Left lung (tissue), 4 donors: ENCODE measurements at regions not wholly inside any gene's neighbourhood (a gene's known extent, or its start where the extent isn't known, plus 50 kb on each side); places are given as distances from the start of the nearest gene placed in this dataset.
A peak's percentile ranks its signal among the peaks of the same experiment; 100 is the strongest.

Experiments used
- ATAC-seq: fragments of 200-7000 bp; cut with Tn5 transposase; one replicate; pipeline ENCODE4 v1.9.1; 2020; ENCODE audit warnings: moderate library complexity
- DNase-seq, 4 donors: peaks; one replicate each; pipeline ENCODE4 v3.0.0-alpha.2; 2013 to 2020
- H3K27ac ChIP-seq, 2 donors: fragments of 200-600 bp; sonication (generic) in 1 of 2; one replicate each; pipeline versions ENCODE4 v1.5.0 to v1.8.0; 2020 to 2021
- H3K27me3 ChIP-seq, 2 donors: fragments of 200-600 bp; sonication (generic) in 1 of 2; one replicate each; pipeline versions ENCODE4 v1.5.0 to v1.8.0; 2020 to 2021
- H3K36me3 ChIP-seq, 2 donors: fragments of 200-600 bp; sonication (generic) in 1 of 2; one replicate each; pipeline versions ENCODE4 v1.5.0 to v1.8.0; 2020 to 2021
- H3K4me1 ChIP-seq, 2 donors: fragments of 200-600 bp; one replicate each; pipeline ENCODE4 v1.8.0; 2021
- H3K4me3 ChIP-seq, 2 donors: fragments of 200-600 bp; sonication (generic) in 1 of 2; one replicate each; pipeline versions ENCODE4 v1.5.0 to v1.8.0; 2020 to 2021; ENCODE audit warnings: mild to moderate bottlenecking in 1 of 2
- H3K9me3 ChIP-seq, 2 donors: fragments of 200-600 bp; sonication (generic) in 1 of 2; one replicate each; pipeline versions ENCODE4 v1.5.0 to v1.8.0; 2020 to 2021
- intact Hi-C, 2 donors: fragments of 100-400 bp; cut with DNase I; formaldehyde crosslinking; loops; one replicate each; pipeline versions ENCODE4 v1.11.2 to v1.14.2; 2022
- TF ChIP-seq, protein P1 (sequence below), 2 donors: fragments of 200-600 bp; sonication (generic) in 1 of 2; IDR thresholded peaks; one replicate each; pipeline versions ENCODE4 v1.5.0 to v1.8.0; 2021; ENCODE audit warnings: antibody characterized with exemption in 2 of 2
- donor health status: DM: no; HTN: yes; CAD: no.
- donor health status: DM: no; HTN: no; CAD: no.

DNA sequence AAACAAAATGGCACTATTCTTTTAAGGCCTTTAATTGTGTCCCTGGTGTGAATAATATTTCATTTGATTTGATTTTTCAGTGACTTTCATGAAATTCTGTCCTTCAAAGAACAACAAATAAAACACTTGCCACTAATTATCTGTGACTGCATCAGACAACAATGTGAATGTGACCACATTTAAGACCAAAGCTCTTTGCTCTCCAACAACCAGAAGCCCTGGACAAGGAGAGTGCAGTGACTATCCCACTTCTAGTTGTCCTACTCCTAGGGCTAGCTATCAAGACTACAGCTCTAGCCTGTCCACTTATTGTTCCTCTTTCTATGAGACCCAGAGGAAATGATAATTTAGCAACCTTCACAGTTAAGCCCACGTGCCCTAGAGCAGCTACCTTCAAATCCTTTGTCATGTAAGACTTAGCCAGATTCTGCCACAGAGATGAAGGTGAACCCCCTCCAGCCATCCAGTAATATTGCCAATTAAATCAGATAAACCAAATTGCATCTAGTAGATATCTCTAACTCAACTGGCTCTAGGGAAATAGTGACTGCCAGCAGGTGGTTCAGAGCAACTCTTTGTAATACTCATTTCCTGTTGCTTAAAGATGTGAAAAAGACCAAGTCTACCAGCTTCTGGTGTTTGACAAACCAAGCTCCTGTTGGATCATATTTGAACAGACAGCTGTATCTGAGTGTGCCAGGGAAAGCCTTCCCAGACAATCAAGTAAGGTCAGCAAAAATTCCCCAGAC, 142.6 kb upstream of the BLID start:
- Histone ChIP-seq H3K27me3 (no peaks in the 10 kb centered on the region), H3K4me1 (peaks cover 7 to 10% of the 10 kb centered on the region in 2 donors), H3K36me3 (no peaks in the 10 kb centered on the region), H3K9me3 (no peaks in the 10 kb centered on the region), H3K27ac (no peak overlapping the region), H3K4me3 (no peak overlapping the region)
- TF ChIP-seq, protein P1, sequence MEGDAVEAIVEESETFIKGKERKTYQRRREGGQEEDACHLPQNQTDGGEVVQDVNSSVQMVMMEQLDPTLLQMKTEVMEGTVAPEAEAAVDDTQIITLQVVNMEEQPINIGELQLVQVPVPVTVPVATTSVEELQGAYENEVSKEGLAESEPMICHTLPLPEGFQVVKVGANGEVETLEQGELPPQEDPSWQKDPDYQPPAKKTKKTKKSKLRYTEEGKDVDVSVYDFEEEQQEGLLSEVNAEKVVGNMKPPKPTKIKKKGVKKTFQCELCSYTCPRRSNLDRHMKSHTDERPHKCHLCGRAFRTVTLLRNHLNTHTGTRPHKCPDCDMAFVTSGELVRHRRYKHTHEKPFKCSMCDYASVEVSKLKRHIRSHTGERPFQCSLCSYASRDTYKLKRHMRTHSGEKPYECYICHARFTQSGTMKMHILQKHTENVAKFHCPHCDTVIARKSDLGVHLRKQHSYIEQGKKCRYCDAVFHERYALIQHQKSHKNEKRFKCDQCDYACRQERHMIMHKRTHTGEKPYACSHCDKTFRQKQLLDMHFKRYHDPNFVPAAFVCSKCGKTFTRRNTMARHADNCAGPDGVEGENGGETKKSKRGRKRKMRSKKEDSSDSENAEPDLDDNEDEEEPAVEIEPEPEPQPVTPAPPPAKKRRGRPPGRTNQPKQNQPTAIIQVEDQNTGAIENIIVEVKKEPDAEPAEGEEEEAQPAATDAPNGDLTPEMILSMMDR (IDR thresholded peaks at IDR 0.05): no peak
- intact Hi-C loops: no loop called here
- no peak for DNase-seq
- ATAC-seq: peak; percentile 37

DNA sequence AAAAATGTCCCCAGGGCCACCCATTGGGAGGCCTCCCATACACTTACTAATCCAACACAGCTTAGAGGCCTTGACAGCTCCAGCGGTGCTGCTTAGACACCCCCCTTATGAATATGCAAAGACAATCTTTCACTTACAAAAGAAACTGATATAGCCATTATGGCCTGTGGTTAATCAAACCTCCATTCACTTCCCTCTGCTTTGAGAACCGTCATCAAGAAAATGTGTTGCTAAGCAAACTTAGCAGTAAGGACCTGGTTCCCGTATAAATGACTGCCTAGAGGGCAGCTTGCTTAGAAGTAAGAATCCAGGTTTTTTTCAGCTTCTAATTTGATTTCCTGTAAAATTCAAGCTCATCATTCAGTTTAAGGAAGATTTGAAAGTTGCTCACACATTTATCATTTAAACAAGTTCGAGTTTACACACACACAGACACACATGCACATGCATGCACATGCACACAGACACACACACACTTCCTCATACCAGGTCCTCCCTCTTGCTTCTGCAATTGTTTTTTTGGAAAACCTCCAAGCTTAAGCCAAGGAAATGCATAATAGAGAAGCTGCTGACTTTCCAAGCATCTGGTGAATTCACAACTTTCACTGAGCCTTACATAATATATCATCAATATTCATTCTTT, 137.7 kb upstream of the BLID start:
- intact Hi-C loops: no loop called here
- Histone ChIP-seq H3K27ac (peak overlapping the region in 1 of 2 donors; percentile 42), H3K9me3 (no peaks in the 10 kb centered on the region), H3K36me3 (no peaks in the 10 kb centered on the region), H3K27me3 (no peaks in the 10 kb centered on the region), H3K4me1 (peaks cover 11 to 14% of the 10 kb centered on the region in 2 donors), H3K4me3 (no peak overlapping the region)
- TF ChIP-seq, protein P1 (IDR thresholded peaks at IDR 0.05): no peak
- peak in 2 of 4 donors; percentile 29 to 51 for DNase-seq
- peak; percentile 90 for ATAC-seq

DNA sequence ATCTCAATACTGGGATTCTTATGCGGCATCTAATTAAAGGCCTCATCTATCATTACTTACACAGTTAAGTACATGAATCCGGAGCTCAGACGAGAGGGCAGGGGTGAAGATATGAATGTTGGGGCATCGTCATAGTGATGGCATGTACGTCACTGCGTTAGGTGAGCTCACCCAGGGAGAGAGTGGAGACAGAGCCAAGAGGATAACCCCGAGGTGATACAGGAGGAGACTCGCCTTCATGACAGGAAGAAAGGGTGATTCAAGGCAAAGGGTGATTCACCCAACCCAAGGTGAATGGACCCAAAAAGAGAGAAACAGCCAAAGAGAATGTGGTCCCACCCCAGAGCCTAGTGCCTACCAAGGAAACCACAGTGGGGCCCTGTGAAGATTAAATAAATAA, 132.9 kb upstream of the BLID start:
- Histone ChIP-seq H3K4me3 (no peak overlapping the region), H3K36me3 (no peaks in the 10 kb centered on the region), H3K4me1 (peaks cover 7 to 9% of the 10 kb centered on the region in 2 donors), H3K9me3 (no peaks in the 10 kb centered on the region), H3K27ac (no peak overlapping the region), H3K27me3 (no peaks in the 10 kb centered on the region)
- TF ChIP-seq, protein P1 (IDR thresholded peaks at IDR 0.05): no peak
- ATAC-seq (no peak), DNase-seq (no peak)
- intact Hi-C loops: no loop called here

DNA sequence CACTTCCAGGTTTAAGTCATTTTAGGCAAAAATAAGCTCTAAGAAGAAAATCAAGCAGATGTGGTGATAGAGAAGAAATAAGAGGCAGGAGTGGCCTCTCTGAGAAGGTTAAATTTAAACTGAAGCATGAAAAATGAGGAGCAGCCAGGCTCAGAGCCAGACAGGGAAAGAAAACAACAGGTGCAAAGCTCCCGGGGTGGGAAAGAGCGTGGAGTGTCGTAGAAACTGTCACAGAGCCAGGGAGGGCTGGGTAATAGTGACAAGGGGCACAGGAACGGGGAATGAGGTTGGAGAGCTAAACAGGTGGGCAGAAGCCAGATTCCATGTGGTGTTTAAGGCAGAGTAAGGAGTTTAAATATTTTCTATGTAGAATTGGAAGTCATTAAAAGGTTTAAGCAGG, 132.1 kb upstream of the BLID start:
- intact Hi-C loops: no loop called here
- Histone ChIP-seq H3K36me3 (no peaks in the 10 kb centered on the region), H3K9me3 (no peaks in the 10 kb centered on the region), H3K4me1 (peaks cover 0 to under 1% of the 10 kb centered on the region in 2 donors), H3K27ac (no peak overlapping the region), H3K4me3 (no peak overlapping the region), H3K27me3 (no peaks in the 10 kb centered on the region)
- DNase-seq (peak in 1 of 4 donors; percentile 35), ATAC-seq (peak; percentile 49)
- TF ChIP-seq, protein P1 (IDR thresholded peaks at IDR 0.05): no peak

DNA sequence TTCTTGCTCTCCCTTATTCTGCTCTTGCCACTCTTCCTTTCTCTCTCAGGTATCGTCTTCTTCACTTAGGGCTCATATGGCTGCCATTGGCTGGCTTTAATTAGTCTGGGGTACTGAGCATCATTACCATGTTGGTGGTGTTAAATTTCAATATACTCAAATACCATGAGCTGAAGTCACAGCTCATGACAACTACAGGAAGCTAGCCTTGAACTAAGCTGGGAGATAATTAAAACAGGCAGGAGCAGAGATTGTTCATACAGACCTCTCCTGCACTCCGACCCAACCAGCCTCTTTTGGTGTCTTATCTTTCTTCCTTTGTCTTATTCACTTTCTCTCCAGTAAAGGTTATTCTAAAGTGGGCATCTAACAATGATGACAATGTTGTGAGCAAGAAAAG, 130.9 kb upstream of the BLID start:
- Histone ChIP-seq H3K36me3 (no peaks in the 10 kb centered on the region), H3K9me3 (no peaks in the 10 kb centered on the region), H3K4me3 (no peak overlapping the region), H3K4me1 (peaks cover 0 to 3% of the 10 kb centered on the region in 2 donors), H3K27ac (no peak overlapping the region), H3K27me3 (no peaks in the 10 kb centered on the region)
- DNase-seq (no peak), ATAC-seq (no peak)
- TF ChIP-seq, protein P1 (IDR thresholded peaks at IDR 0.05): no peak
- intact Hi-C loops: no loop called here
